ENCODE measurements at regions not wholly inside any gene's neighbourhood (a gene's known extent, or its start where the extent isn't known, plus 50 kb on each side); places are given as distances from the start of the nearest gene placed in this dataset.

DNA sequence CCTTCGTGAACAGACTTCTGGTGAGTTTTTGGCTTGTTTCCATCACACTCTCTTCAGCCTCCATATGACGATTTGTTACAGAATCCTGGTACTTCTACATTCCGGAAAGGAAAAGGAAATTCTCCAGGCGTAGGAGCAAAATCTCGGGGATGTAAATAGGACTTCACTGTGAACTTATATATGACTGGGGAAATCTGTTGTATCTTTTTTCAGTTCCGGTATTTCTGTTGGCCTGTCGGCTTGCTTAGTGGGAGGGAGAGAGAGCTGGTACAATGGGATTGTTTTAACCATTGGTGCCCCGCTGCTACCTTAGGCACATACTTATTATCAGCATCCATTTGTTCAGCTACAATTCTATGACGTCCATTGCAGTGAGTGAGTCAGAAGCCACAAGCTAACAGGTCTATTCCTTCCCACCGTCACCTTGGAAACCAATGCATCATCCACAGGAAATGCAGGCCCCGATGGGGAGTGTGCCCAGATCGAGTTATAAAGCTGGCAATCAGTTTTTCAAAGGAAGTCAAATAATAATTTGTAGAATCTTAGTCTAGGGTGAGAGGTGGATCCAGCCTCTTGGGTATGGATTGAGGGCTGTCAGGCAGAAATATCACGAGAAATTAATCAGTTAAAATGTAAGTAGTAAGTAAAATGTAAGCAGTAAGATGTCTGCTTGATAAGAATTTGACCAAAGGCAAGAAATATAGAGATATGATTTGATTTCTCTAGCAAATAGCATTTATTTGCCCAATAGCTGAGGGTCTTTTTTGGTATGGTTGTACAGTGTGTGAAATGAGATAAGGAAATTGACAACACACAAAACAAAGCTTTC, 92.0 kb upstream of the MKLN1 start:
- TF ChIP-seq POLR2A (IDR thresholded peaks at IDR 0.05), result no peak
- TF ChIP-seq, protein P1, sequence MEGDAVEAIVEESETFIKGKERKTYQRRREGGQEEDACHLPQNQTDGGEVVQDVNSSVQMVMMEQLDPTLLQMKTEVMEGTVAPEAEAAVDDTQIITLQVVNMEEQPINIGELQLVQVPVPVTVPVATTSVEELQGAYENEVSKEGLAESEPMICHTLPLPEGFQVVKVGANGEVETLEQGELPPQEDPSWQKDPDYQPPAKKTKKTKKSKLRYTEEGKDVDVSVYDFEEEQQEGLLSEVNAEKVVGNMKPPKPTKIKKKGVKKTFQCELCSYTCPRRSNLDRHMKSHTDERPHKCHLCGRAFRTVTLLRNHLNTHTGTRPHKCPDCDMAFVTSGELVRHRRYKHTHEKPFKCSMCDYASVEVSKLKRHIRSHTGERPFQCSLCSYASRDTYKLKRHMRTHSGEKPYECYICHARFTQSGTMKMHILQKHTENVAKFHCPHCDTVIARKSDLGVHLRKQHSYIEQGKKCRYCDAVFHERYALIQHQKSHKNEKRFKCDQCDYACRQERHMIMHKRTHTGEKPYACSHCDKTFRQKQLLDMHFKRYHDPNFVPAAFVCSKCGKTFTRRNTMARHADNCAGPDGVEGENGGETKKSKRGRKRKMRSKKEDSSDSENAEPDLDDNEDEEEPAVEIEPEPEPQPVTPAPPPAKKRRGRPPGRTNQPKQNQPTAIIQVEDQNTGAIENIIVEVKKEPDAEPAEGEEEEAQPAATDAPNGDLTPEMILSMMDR (IDR thresholded peaks at IDR 0.05), result no peak
